Astrocyte of the cerebellum (primary cell): ENCODE measurements at regions not wholly inside any gene's neighbourhood (a gene's known extent, or its start where the extent isn't known, plus 50 kb on each side); places are given as distances from the start of the nearest gene placed in this dataset.
"Not testable (repeated sequence)": the region's sequence is repeated elsewhere in the genome, so short reads cannot be mapped to it uniquely, and the experiment has no call there.

Experiments used
- DNase-seq: peaks from one replicate; pipeline ENCODE4 v3.0.0-alpha.2; 2011; ENCODE audit warnings: low read depth
- H3K4me3 ChIP-seq: 2 replicates; pipeline ENCODE4 v1.5.1; 2011; ENCODE audit warnings: mild to moderate bottlenecking, low read depth, low read length, moderate library complexity
- CTCF ChIP-seq: IDR thresholded peaks from 2 replicates; pipeline ENCODE4 v1.5.1; 2012; ENCODE audit warnings: low read length, low read depth, moderate library complexity, mild to moderate bottlenecking; ENCODE audit errors: missing control alignments
- in situ Hi-C: cut with HindIII; loops from 2 replicates; pipeline ENCODE4 v1.10.0; 2017; ENCODE audit warnings: low sequenced_read_pairs

GRCh38 chr2:21891191-21891590, 767.4 kb downstream of the TDRD15 start:
- no peak overlapping the region for H3K4me3 ChIP-seq
- TF ChIP-seq CTCF, result no peak
- in situ Hi-C loops, result no loop called here
- DNase-seq, result no peak

GRCh38 chr2:21892140-21892539, 768.4 kb downstream of the TDRD15 start:
- H3K4me3 ChIP-seq, result no peak overlapping the region
- TF ChIP-seq CTCF, result no peak
- in situ Hi-C loops, result no loop called here
- no peak for DNase-seq

- DNase-seq, result no peak
- in situ Hi-C loops, result no loop called here
- TF ChIP-seq CTCF, result no peak
- H3K4me3 ChIP-seq, result no peak overlapping the region
These were observed 771.4 kb downstream of the TDRD15 start for GRCh38 chr2:21895200-21895599.

- H3K4me3 ChIP-seq, in situ Hi-C loops, DNase-seq: not testable (repeated sequence)
These were observed 785.1 kb downstream of the TDRD15 start for GRCh38 chr2:21908712-21909380.

DNA sequence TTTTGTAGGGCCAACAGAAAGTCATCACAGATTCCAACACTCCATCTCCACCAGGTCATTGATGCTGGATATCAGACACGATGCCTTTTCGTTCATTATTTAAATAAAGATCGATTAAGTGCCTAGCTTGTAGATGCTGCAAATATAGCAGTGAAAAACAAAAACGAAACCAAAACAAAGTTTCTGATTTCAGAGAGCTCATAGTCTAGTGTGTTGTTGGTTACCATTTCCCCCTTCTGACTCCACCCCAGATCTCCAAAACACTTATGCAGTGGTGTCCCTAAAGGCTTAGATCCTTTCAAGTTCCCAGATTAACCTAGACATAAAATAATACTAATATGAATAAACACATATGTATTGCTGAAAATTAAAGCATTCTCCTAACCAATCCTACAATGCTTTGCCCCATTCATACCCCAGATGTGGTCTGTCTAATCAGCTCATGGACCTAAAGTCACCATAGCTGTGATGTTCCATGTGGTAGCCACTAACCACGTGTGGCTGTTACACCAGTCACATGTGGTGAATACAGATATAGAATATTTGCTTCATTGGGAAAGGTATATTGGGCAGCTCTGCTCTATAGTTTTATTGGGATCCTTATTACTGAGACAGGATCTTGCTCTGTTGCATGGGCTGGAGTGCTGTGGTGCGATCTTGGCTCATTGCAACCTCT, 787.2 kb downstream of the TDRD15 start:
- DNase-seq, result no peak
- TF ChIP-seq CTCF, result no peak
- in situ Hi-C loops, result no loop called here
- H3K4me3 ChIP-seq, result no peak overlapping the region

GRCh38 chr2:21912405-21912804, 788.6 kb downstream of the TDRD15 start:
- no peak for TF ChIP-seq CTCF
- no peak overlapping the region for H3K4me3 ChIP-seq
- in situ Hi-C loops, result no loop called here
- DNase-seq, result no peak

DNA sequence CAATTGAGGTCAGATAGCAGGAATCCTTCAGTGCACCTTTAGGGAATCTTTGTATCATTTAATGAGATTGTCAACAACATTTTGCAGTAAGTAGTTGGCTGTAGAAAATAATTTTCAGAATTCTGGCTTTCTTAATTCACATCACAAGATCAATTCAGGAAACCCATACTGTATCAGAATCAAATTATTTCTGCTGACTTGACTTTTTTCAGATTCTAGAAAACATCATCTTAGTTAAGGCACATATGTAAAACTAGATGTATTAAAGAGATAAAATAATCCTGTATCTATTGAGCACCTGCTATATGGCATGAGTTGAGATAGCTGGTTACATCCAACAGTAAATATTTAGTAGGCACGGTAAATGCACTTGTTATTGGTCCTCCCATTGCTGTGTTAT, 791.4 kb downstream of the TDRD15 start:
- TF ChIP-seq CTCF, result no peak
- DNase-seq, result no peak
- no peak overlapping the region for H3K4me3 ChIP-seq
- in situ Hi-C loops, result no loop called here
